ENCODE measurements at regions not wholly inside any gene's neighbourhood (a gene's known extent, or its start where the extent isn't known, plus 50 kb on each side); places are given as distances from the start of the nearest gene placed in this dataset.

DNA sequence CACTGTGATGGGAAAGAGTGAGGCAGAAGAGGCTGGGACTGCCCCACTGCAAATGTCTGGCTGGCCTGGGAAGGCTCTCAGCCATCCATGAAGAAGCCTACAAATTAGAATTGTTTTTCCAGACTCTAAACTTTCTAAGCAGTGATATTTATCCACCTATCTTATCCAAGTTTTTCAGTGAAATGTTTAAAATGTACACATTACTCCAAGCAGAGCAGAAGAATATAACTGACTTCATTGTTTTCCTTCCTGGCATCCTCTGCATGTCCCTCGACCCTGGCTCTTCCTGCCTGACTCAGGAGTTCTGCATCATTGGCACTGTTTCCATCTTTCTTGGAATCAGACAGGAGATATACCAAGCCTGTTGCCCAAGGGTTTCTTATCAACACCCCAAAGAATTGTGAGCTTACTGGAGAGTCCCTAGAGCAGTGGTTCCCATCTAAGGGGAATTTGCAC, 401.5 kb upstream of the PROK2 start:
- Mint-ChIP-seq H3K27me3 (peaks cover 2% of the 10 kb centered on the region), H3K27ac (no peak overlapping the region), H3K4me3 (no peak overlapping the region)

DNA sequence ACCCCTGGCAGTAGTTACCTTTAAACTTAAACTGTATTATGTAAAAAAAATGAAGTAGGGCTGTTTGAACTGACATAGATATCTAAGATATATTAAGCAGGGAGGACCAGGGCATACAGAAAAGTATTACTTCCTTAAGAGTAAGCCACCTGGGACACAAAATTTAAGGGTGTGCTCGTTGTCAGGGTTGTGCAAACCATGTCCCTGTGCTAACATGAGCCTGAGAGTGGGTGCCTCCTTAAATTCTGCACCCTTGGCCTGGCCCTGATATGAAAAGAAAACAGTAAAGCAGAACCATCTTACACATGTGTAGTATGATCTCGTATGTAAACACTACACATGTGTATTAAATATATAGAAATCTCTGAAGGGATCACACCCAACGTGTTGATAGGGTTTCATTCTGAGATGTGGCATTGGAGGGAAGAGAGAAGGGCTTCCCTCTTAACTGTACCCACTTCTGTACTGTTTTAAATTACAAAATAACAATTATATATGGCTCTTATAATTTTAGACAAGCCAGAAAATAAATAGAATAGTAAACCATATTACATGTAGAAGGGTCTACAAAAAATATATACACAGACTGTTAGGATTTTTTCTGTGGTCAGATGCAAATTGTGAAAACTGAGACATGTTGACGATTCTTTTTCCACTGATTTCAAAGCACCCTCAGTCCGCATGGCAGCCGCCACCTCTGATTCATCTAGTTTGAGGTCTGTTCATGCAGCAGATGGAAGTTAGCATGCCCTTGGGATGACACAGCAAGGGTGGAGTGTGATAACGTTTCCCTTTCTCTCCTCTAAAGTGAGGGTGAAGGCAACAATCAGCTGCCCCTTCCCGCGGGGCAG, 400.8 kb upstream of the PROK2 start:
- POLR2A ChIA-PET: no interaction called here
- no peak for DNase-seq

More for the DNA sequence above, 401.5 kb upstream of the PROK2 start:
- Mint-ChIP-seq H3K36me3 (ENCODE audit: low read depth) (no peaks in the 10 kb centered on the region), H3K9me3 (peaks cover 14% of the 10 kb centered on the region), H3K4me1 (peaks cover 12% of the 10 kb centered on the region)
- ChIA-PET POLR2A (no interaction called here), CTCF (interaction anchor here (1.5 to 2.1 kb wide), 2 partner anchors 11 to 12 kb away, joined by 4 to 6 read pairs; no protein-coding TSS in a partner anchor)
- DNase-seq: no peak

DNA sequence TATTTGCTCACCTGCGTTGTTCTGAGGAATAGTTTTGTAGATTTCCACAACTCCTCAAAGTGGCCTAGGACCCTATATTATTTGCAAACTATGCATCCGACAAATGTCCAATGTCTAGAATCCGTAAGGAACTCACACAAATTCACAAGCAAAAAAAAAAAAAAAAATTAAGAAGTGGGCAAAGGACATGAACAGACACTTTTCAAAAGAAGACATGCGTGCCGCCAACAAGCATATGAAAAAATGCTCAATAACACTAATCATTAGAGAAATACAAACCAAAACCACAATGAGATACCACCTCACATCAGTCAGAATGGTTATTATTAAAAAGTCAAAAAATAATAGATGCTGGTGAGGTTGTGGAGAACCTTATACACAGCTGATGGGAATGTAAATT, 398.5 kb upstream of the PROK2 start:
- H3K9me3 Mint-ChIP-seq: peaks cover 10% of the 10 kb centered on the region
- no peaks in the 10 kb centered on the region for H3K36me3 Mint-ChIP-seq (ENCODE audit: low read depth)
- ChIA-PET CTCF (no interaction called here), POLR2A (no interaction called here)
- H3K4me1 Mint-ChIP-seq: peaks cover 10% of the 10 kb centered on the region
- H3K27me3 Mint-ChIP-seq: peaks cover 7% of the 10 kb centered on the region
- no peak overlapping the region for H3K27ac Mint-ChIP-seq
- no peak for DNase-seq
- H3K4me3 Mint-ChIP-seq: no peak overlapping the region

More for the DNA sequence above, 400.8 kb upstream of the PROK2 start:
- Mint-ChIP-seq H3K27ac (no peak overlapping the region), H3K27me3 (peaks cover 2% of the 10 kb centered on the region), H3K36me3 (ENCODE audit: low read depth) (no peaks in the 10 kb centered on the region), H3K4me3 (no peak overlapping the region), H3K9me3 (peaks cover 12% of the 10 kb centered on the region), H3K4me1 (peaks cover 12% of the 10 kb centered on the region)
- CTCF ChIA-PET: no interaction called here

DNA sequence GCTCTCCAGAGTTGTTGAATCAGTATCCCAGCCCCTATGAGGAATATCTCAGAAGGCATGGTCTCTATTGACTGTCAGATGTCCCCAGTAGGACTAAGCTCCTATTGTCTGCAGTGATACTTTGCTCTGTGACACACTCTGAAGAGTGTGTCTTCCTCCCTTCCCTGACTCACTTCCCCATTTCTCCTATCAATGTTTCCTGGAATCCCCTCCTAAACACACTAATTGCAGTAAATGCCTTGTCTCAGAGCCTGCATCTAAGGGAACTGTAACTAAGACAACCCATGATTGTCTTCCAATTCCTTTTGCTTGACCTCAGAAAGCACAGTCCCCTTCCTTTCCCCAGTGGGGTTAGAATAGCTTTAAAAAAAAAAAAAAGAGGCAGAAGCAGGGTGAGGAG, 397.3 kb upstream of the PROK2 start:
- H3K27me3 Mint-ChIP-seq: peaks cover 7% of the 10 kb centered on the region
- POLR2A ChIA-PET: no interaction called here

DNA sequence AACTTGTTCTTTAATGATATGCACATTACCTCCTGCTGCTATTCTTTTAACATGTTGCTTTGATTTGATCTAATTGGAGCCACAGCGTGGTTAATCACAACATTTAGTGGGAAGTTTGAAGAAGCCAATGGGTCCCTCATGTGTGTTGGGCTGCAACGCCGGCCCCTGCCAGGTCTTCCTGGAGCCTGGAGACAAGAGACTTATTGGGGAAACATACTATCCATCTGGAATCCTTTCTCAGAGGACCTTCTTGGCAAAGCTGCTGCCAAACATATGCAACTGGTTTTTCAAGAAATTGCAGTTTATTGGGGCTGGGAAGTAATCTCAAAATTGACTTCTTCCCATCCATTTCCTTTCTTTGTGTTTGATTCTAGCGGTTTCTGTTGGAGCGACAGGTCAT, 396.3 kb upstream of the PROK2 start:
- Mint-ChIP-seq H3K27ac (no peak overlapping the region), H3K9me3 (peaks cover 5% of the 10 kb centered on the region), H3K4me1 (peaks cover 17% of the 10 kb centered on the region), H3K36me3 (ENCODE audit: low read depth) (no peaks in the 10 kb centered on the region), H3K4me3 (no peak overlapping the region), H3K27me3 (peaks cover 9% of the 10 kb centered on the region)
- DNase-seq: no peak
- POLR2A ChIA-PET: no interaction called here
- CTCF ChIA-PET: interaction anchor here (0.7 kb wide), 1 partner anchor 284 kb away, joined by 3 read pairs; no protein-coding TSS in a partner anchor

More for the DNA sequence above, 397.3 kb upstream of the PROK2 start:
- Mint-ChIP-seq H3K36me3 (ENCODE audit: low read depth) (no peaks in the 10 kb centered on the region), H3K4me1 (peaks cover 13% of the 10 kb centered on the region), H3K27ac (no peak overlapping the region), H3K4me3 (no peak overlapping the region), H3K9me3 (peaks cover 5% of the 10 kb centered on the region)
- no peak for DNase-seq
- CTCF ChIA-PET: interaction anchor here (0.6 to 0.7 kb wide), 2 partner anchors 93 to 765 kb away, joined by 3 to 5 read pairs; no protein-coding TSS in a partner anchor

DNA sequence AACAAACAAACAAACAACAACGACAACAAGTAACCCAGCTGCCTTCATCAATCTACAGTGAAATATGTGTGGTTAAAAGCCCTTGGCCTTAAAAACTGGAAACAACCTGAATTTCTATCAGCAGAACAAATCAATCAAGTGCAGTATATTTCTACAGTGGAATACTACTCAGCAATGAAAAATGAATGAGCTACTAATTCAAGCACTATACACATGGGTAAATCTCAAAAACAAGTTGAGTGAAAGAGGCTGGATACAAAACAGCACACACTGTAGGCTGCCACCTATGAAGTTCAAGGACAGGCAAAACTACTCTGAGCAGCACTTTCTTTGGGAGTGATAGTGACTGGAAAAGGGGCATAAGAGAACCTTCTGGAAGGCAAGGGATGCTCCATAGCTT, 395.5 kb upstream of the PROK2 start:
- no peak for DNase-seq
- Mint-ChIP-seq H3K36me3 (ENCODE audit: low read depth) (no peaks in the 10 kb centered on the region), H3K27me3 (peaks cover 9% of the 10 kb centered on the region), H3K4me1 (peaks cover 14% of the 10 kb centered on the region), H3K4me3 (no peak overlapping the region), H3K9me3 (peaks cover 5% of the 10 kb centered on the region), H3K27ac (no peak overlapping the region)
- ChIA-PET POLR2A (no interaction called here), CTCF (interaction anchor here (1.1 kb wide), 1 partner anchor 21 kb away, joined by 3 read pairs; no protein-coding TSS in a partner anchor)

DNA sequence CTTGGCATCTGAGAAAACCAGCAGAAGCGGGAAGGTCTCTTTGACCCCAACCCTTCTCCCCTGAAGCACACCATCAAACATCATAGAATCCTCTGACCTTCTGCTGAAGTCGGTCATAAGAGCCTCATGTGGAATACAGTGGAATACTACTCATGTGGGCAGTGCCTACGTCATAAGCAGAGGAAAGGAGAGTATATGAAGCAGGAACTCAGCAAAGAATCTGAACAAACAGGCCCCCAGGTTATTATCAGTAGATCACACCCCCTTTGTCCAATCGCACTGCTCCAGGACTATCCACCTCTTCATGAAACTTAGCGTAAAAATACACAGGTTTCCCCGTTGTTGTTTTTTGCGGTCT, 394.1 kb upstream of the PROK2 start:
- Mint-ChIP-seq H3K27ac (no peak overlapping the region), H3K36me3 (ENCODE audit: low read depth) (no peaks in the 10 kb centered on the region), H3K9me3 (peaks cover 2% of the 10 kb centered on the region), H3K4me3 (no peak overlapping the region), H3K27me3 (peaks cover 9% of the 10 kb centered on the region), H3K4me1 (peaks cover 14% of the 10 kb centered on the region)
- no peak for DNase-seq
- ChIA-PET POLR2A (no interaction called here), CTCF (no interaction called here)

DNA sequence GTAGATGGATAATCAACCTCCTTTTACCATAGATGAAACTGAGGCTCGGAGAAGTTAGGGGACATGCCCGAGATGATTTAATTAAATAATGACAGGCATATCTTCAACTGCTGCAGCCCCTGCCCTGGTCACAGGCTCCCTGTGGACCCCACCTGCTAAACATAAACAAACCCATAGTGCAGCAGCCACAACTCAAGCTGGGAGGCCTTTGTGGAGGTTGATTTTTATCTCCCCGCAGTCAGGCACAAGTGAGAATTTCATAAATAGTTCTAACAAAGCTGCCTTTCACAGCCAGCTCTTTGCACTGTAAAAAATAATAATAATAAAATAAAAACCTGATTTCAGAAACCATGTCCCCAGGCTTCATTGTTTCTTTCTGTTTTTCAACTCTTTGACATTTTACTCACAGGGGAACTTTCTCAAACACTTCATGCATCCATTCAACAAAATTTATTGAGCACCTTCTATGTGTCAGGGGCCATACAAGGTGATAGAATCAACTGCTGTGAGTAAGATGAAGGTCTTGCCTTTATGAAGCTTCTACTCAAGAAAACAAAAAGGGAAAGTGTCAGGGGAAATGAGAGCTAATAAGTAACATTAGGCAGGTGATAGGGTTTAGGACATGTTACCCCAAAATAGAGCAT, 393.6 kb upstream of the PROK2 start:
- ChIA-PET CTCF (no interaction called here), POLR2A (no interaction called here)
- H3K36me3 Mint-ChIP-seq (ENCODE audit: low read depth): no peaks in the 10 kb centered on the region
- H3K9me3 Mint-ChIP-seq: peaks cover under 1% of the 10 kb centered on the region
- H3K27ac Mint-ChIP-seq: no peak overlapping the region
- peaks cover 14% of the 10 kb centered on the region for H3K4me1 Mint-ChIP-seq
- peaks cover 9% of the 10 kb centered on the region for H3K27me3 Mint-ChIP-seq
- DNase-seq: no peak
- no peak overlapping the region for H3K4me3 Mint-ChIP-seq

DNA sequence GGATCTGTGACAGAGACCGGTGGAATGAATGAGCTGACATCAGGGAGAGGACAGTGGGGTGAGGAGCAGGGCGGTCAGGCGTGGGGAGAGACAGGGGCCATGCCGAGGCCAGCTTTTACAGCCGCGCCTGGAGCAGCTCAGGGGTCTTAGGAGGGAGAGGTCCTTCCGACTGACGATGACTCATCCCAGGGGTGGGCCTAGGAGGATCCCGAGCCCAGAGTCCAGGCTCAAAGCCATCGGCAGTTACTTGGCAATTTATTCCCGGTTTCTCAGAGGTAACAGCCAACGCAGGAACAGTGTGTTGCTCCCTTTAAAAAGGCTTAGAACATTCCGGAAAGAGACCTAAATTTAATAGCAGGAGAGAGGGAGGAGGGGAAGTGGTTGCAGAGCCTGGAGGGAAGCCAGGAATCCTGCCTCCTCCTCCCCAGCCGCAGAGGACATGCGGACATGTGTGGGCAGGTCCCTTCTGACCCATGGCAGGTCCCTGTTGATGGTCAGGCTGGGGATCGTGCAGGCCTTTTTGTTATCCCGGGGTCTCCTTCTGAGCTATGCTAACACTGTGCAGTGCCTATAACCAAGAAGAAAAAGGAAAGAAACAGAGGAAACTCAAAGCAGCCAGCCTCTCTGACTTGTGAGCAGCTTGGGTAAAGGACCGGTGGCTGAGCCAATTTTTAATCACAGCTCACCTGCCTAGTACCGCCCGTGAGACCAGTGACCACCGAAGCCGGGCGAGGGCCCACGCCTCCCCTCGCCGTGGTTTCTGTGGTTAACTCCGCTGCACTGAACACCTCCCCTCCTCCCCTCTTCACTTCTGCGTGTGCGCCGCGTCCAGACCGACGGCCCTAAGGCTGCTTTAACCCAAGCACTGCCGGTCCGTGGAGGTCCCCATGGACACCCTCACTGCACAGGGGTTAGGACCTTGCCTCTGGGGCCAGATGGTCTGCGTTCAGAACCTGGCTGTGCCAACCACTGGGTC, 392.4 kb upstream of the PROK2 start:
- no peak for DNase-seq
- ChIA-PET POLR2A (no interaction called here), CTCF (interaction anchor here (1.1 kb wide), 1 partner anchor 292 kb away, joined by 3 read pairs; no protein-coding TSS in a partner anchor)
- peaks cover 14% of the 10 kb centered on the region for H3K4me1 Mint-ChIP-seq
- H3K9me3 Mint-ChIP-seq: no peaks in the 10 kb centered on the region
- H3K4me3 Mint-ChIP-seq: no peak overlapping the region
- no peak overlapping the region for H3K27ac Mint-ChIP-seq
- no peaks in the 10 kb centered on the region for H3K36me3 Mint-ChIP-seq (ENCODE audit: low read depth)
- H3K27me3 Mint-ChIP-seq: peaks cover 9% of the 10 kb centered on the region

DNA sequence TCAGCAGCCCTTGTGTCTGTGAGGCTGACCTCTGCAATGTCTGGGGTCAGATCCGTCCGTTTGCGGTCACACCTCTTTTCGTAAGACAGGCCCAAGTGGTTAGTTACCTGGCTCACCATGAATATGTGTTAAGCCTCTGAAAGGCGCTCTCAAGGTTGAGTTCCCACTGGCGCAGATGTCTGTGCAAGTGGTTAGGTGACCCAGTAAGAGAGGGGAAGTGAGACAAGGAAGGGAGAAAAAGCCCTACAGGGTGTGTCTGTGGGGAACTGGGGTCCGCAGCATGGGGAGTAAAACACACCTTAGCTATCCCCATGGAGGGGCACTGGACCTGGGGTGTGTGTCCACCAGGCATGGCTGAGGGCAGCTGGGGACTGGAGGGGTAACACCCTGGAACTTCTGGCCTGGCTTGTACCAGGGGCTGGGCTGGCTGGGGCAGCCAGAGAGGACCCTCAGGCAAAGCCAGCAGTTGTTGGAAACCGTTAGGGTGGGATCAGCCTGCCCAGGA, 391.6 kb upstream of the PROK2 start:
- Mint-ChIP-seq H3K4me3 (no peak overlapping the region), H3K4me1 (peaks cover 14% of the 10 kb centered on the region), H3K27me3 (peaks cover 7% of the 10 kb centered on the region), H3K9me3 (no peaks in the 10 kb centered on the region), H3K36me3 (ENCODE audit: low read depth) (no peaks in the 10 kb centered on the region), H3K27ac (no peak overlapping the region)
- ChIA-PET CTCF (interaction anchor here (1.1 kb wide), 1 partner anchor 293 kb away, joined by 3 read pairs; no protein-coding TSS in a partner anchor), POLR2A (no interaction called here)
- DNase-seq: no peak

DNA sequence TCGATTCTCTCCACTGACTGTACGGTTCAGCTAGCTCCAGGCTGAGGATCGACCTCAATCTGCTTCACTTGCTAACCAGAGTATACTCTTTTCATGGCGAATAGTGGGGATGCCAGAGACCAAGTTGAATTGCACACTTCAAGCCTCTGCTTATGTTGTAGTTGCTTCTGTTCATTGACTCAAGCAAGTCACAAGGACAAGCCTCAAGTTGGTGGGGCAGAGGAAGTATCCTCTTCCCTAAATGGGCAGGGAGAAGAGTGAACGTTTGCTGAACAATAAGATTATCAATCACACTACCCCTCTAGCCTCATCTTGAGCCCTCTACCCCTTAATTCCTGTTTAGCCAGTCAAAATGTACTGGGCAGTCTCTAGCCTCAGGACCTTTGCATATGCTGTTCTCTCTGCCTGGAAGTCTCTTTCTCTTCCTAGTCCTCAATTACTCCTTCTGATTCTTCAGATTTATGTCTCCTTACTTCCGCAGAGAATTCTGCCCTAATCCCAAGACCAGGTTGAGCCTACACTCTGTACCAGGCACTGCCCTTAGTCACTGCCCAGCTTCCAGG, 390.4 kb upstream of the PROK2 start:
- ChIA-PET CTCF (interaction anchor here (1.7 to 1.8 kb wide), 2 partner anchors 12 to 14 kb away, joined by 4 to 6 read pairs; no protein-coding TSS in a partner anchor), POLR2A (no interaction called here)
- DNase-seq: no peak
- H3K4me3 Mint-ChIP-seq: no peak overlapping the region
- peaks cover 14% of the 10 kb centered on the region for H3K4me1 Mint-ChIP-seq
- peaks cover 7% of the 10 kb centered on the region for H3K27me3 Mint-ChIP-seq
- no peaks in the 10 kb centered on the region for H3K36me3 Mint-ChIP-seq (ENCODE audit: low read depth)
- H3K27ac Mint-ChIP-seq: no peak overlapping the region
- H3K9me3 Mint-ChIP-seq: no peaks in the 10 kb centered on the region

DNA sequence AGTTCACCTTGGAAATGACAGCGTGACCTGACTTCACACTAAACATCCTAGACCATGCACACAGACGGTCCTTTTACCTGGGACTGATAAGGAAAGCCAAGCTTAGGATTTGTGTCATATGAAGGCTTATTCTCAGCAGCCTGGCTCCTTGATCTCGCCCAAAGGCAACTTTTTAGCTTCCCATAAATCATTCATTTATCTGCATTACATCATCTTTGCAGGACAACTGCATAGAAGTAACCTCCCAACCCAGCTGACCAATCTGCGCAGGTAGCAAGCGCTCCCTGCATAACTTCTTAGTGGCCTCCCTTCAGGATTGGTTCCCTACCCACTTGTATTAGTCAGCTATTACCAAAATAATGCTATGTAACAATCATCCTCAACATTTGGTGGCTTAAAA, 389.9 kb upstream of the PROK2 start:
- Mint-ChIP-seq H3K4me3 (no peak overlapping the region), H3K4me1 (peaks cover 14% of the 10 kb centered on the region), H3K9me3 (no peaks in the 10 kb centered on the region), H3K27me3 (peaks cover 7% of the 10 kb centered on the region), H3K36me3 (ENCODE audit: low read depth) (no peaks in the 10 kb centered on the region), H3K27ac (no peak overlapping the region)
- CTCF ChIA-PET: interaction anchor here (1.7 to 1.8 kb wide), 2 partner anchors 13 to 14 kb away, joined by 4 to 6 read pairs; no protein-coding TSS in a partner anchor
- POLR2A ChIA-PET: no interaction called here
- no peak for DNase-seq
